GM12864 (cell line): ENCODE measurements at regions not wholly inside any gene's neighbourhood (a gene's known extent, or its start where the extent isn't known, plus 50 kb on each side); places are given as distances from the start of the nearest gene placed in this dataset.
A peak's percentile ranks its signal among the peaks of the same experiment; 100 is the strongest.

Experiments
- DNase-seq: peaks from one replicate; pipeline ENCODE4 v3.0.0-alpha.2; 2011; ENCODE audit warnings: low read depth
- H3K4me3 ChIP-seq: 2 replicates; pipeline ENCODE4 v1.5.1; 2011; ENCODE audit warnings: mild to moderate bottlenecking, low read depth, low read length, control low read depth
- TF ChIP-seq, protein P1 (sequence below): IDR thresholded peaks from 2 replicates; pipeline ENCODE4 v1.5.1; 2011; ENCODE audit warnings: low read depth, mild to moderate bottlenecking, moderate library complexity, low read length, control low read depth, inconsistent platforms; ENCODE audit errors: missing control alignments

DNA sequence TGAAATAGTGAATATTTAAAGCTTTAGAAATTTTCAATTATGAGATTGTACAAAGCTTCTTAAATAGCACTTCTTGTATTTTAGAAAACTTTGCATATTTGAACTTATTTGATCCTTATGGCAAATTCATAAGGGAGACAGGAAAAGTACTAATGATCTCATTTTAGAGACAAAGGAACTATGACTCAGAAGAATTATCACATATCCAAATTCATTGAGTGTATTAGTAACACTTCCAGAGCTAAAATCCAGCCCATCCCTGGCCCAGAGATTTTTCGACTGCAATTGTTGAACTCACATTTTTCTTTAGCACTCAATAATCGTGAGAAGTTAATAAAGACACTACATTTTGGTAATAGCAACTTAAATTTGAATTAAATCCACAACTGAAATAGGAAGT lies 704.3 kb downstream of the EPM2A start:
- H3K4me3 ChIP-seq = no peak overlapping the region
- no peak for DNase-seq
- TF ChIP-seq, protein P1, sequence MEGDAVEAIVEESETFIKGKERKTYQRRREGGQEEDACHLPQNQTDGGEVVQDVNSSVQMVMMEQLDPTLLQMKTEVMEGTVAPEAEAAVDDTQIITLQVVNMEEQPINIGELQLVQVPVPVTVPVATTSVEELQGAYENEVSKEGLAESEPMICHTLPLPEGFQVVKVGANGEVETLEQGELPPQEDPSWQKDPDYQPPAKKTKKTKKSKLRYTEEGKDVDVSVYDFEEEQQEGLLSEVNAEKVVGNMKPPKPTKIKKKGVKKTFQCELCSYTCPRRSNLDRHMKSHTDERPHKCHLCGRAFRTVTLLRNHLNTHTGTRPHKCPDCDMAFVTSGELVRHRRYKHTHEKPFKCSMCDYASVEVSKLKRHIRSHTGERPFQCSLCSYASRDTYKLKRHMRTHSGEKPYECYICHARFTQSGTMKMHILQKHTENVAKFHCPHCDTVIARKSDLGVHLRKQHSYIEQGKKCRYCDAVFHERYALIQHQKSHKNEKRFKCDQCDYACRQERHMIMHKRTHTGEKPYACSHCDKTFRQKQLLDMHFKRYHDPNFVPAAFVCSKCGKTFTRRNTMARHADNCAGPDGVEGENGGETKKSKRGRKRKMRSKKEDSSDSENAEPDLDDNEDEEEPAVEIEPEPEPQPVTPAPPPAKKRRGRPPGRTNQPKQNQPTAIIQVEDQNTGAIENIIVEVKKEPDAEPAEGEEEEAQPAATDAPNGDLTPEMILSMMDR = no peak

DNA sequence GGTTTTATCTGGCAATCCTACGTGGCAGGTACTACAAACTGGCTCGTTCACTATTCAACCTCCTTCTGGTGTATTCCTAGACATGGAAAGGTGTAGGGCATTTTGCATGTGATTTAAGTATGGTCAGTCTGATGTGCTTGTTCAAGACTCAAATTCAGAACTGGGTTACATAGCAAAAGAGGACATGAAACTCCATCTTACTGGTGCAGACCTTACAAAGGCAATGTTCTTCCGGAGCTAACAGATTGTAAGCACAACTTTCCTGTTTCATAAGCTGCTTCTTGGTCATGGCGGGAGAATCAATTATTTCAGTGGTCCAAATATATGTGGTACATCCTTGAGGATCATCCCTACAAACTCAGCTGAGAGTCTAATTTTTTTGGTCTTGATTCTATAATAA lies 703.4 kb downstream of the EPM2A start:
- peak; percentile 7 for DNase-seq
- TF ChIP-seq, protein P1 = no peak
- H3K4me3 ChIP-seq = no peak overlapping the region

DNA sequence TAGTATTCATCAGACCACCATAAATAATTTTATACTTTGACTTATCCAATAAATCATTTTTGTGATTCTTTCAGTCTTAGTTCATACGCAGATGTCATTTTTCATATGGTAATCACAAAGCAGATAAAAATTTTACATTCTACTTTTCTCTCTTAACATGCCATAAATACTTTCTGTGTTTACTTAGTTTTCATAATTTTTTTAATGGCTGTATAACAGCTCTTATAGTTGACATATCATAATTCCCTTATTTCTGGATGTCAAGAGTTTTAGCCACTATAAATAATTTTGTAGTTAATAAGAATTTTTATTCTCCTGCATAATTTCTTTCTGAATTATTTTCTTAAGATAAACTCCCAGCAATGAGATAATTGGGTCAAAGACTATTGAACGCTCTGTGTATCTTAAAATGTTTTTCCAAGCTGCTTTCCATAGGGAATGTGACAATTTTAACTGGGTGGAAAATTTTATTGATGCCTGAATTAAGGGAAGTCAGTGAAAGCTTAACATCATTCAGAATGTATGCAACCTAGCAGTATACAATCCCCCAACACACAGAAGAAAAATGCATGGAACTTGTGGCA lies 702.7 kb downstream of the EPM2A start:
- TF ChIP-seq, protein P1 = no peak
- H3K4me3 ChIP-seq = no peak overlapping the region
- DNase-seq = no peak

DNA sequence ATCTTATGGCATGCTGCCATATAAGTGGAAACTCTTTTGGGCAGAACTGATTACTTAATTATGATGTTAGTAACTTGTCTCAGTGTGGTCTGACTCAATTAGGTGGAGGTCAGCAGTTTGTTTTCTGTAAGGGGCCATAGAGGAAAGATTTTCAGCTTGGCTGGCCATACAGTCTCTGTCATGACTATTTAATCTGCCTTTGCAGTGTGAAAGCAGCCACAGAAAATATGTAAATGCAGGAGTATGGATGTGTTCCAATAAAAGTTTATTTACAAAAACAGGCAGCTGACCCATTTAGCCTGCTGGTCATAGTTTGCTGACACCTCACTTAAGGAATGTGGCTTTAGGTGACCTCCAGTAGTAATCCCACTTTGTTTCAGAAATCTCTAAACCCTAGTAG lies 700.7 kb downstream of the EPM2A start:
- TF ChIP-seq, protein P1 = no peak
- H3K4me3 ChIP-seq = no peak overlapping the region
- no peak for DNase-seq

DNA sequence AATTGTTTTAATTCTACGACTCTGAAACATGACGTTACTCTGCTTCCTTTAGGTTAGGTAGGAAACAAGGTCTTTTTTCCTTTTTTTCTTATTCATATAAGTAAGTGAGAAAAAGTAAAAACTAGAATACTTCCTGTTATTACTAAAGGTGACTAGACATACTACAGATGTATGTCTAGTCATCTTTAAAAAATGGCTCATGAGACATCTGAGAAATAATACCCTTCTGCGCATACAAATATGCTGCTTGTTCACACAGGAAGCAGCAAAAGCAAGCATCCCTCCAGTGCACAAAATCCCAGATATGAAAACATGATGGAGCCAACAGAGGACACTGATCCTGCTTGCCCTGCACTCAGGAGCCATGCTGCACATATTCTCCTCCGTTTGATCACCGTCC lies 699.1 kb downstream of the EPM2A start:
- no peak for DNase-seq
- no peak overlapping the region for H3K4me3 ChIP-seq
- TF ChIP-seq, protein P1 = no peak

DNA sequence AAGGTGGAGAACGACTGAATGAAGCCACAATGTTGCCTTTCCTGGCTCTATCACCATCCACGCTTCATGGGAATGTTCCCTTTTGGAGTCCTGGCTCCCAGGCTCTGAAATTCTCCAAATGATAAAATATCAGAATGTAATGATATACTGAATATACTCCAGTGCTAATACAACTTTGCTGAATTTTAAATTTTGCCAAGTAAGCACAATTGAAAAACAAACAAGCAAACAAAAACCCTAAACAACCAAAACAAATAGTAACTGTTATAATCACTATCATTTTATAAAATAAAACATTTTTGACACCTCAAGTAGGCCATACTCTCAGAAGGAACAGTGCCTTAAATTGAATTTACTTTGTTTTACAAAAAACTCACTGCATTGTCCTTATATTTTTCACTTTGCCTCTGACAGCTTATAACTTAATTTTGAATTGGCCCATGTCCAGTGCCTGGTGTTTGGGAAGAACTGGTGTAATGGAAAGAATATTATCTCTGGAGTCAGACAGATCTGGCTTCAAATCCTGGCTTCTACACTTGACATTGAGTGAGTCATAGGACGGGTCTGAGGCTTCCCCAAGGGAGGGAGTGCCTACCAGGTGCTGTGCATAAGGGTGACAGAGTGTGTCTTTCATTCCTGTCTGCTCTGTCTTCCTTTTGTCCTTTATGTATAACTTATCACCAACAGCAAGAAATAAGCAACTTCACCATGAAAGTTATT lies 698.3 kb downstream of the EPM2A start:
- TF ChIP-seq, protein P1 = no peak
- H3K4me3 ChIP-seq = no peak overlapping the region
- DNase-seq = no peak

DNA sequence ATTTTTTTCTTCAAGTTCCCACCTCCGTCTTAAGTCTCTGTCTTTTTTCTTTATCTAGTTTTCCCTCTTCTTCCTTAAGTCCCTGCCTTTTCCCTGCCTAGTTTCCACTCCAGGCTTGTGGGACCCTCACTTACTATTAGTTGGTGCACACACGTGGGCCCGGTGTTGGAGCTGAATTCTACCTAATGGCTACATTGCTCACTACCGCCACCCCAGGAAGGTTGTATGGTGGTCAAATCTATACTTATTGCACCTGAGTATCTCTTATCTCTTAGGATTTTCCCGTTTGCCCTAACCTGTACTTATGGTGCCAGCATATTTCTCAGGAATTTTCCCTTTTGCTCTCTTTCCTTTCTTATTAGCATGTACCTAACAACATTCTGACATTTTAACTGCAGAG lies 692.8 kb downstream of the EPM2A start:
- H3K4me3 ChIP-seq = no peak overlapping the region
- no peak for DNase-seq
- TF ChIP-seq, protein P1 = peak; percentile 39
